Liver (tissue), 8 donors: ENCODE measurements at regions not wholly inside any gene's neighbourhood (a gene's known extent, or its start where the extent isn't known, plus 50 kb on each side); places are given as distances from the start of the nearest gene placed in this dataset.

ENCODE experiments used
- DNase-seq: peaks from one replicate; pipeline ENCODE4 v3.0.0-alpha.2; 2017; ENCODE audit warnings: low spot score
- H3K27ac ChIP-seq, 2 donors: one replicate each; pipeline ENCODE4 v1.7.0; 2013; ENCODE audit warnings: inconsistent platforms in 2 of 2, low read length in 2 of 2, control low read depth in 1 of 2, low read depth in 1 of 2, mild to moderate bottlenecking in 1 of 2
- H3K27me3 ChIP-seq, 4 donors: one replicate each; pipeline versions ENCODE4 v1.6.1 to v1.7.0; 2013; ENCODE audit warnings: low read length in 3 of 4, inconsistent platforms in 1 of 4, mild to moderate bottlenecking in 1 of 4, moderate library complexity in 1 of 4; ENCODE audit not compliant: control insufficient read depth in 4 of 4, insufficient read depth in 4 of 4
- H3K36me3 ChIP-seq, 4 donors: one replicate each; pipeline versions ENCODE4 v1.6.1 to v1.7.0; 2013; ENCODE audit warnings: low read length in 3 of 4, mild to moderate bottlenecking in 3 of 4, low read depth in 1 of 4, moderate library complexity in 1 of 4; ENCODE audit not compliant: control insufficient read depth in 4 of 4, insufficient read depth in 3 of 4
- H3K4me1 ChIP-seq, 4 donors: one replicate each; pipeline versions ENCODE4 v1.6.1 to v1.7.0; 2013; ENCODE audit warnings: low read length in 3 of 4, mild to moderate bottlenecking in 3 of 4, moderate library complexity in 1 of 4; ENCODE audit not compliant: control insufficient read depth in 4 of 4, insufficient read depth in 4 of 4
- H3K4me3 ChIP-seq, 3 donors: one replicate each; pipeline versions ENCODE4 v1.6.1 to v1.7.0; 2013; ENCODE audit warnings: low read length in 3 of 3, control low read depth in 1 of 3, low read depth in 1 of 3, mild to moderate bottlenecking in 1 of 3
- H3K9ac ChIP-seq, 2 donors: one replicate each; pipeline ENCODE4 v1.7.0; 2013; ENCODE audit warnings: low read length in 2 of 2, mild to moderate bottlenecking in 2 of 2, moderate library complexity in 2 of 2, control low read depth in 1 of 2, low read depth in 1 of 2
- H3K9me3 ChIP-seq, 4 donors: one replicate each; pipeline versions ENCODE4 v1.6.1 to v1.7.0; 2013; ENCODE audit warnings: low read length in 3 of 4; ENCODE audit not compliant: control insufficient read depth in 4 of 4
- ATF3 ChIP-seq: IDR thresholded peaks from 2 replicates; pipeline ENCODE4 v1.6.1; 2016; ENCODE audit warnings: antibody characterized with exemption
- CTCF ChIP-seq: fragments of 150-350 bp; IDR thresholded peaks from 2 replicates; pipeline ENCODE4 v1.5.1; 2017; ENCODE audit warnings: improper control_type of control experiment, low read depth, low read length; ENCODE audit not compliant: missing input control
- EGR1 ChIP-seq, 2 donors: IDR thresholded peaks; 2 replicates each; pipeline ENCODE4 v1.6.1; 2016 to 2018; ENCODE audit warnings: antibody characterized with exemption in 2 of 2, low read depth in 2 of 2
- FOXA1 ChIP-seq: IDR thresholded peaks from 2 replicates; pipeline ENCODE4 v1.6.1; 2016; ENCODE audit warnings: antibody characterized with exemption
- FOXA2 ChIP-seq: IDR thresholded peaks from 2 replicates; pipeline ENCODE4 v1.6.1; 2016; ENCODE audit warnings: antibody characterized with exemption
- GABPA ChIP-seq, 2 donors: IDR thresholded peaks in 1 of 2; conservative IDR thresholded peaks in 1 of 2; 2 replicates each; pipeline ENCODE4 v1.6.1; 2016; ENCODE audit warnings: antibody characterized with exemption in 2 of 2, mild to moderate bottlenecking in 1 of 2, moderate library complexity in 1 of 2
- HNF4A ChIP-seq, 2 donors: conservative IDR thresholded peaks; 2 replicates each; pipeline ENCODE4 v1.6.1; 2016; ENCODE audit warnings: antibody characterized with exemption in 2 of 2, mild to moderate bottlenecking in 2 of 2
- HNF4G ChIP-seq: IDR thresholded peaks from 2 replicates; pipeline ENCODE4 v1.6.1; 2016; ENCODE audit warnings: antibody characterized with exemption
- JUND ChIP-seq, 2 donors: IDR thresholded peaks; 2 replicates each; pipeline ENCODE4 v1.6.1; 2016; ENCODE audit warnings: antibody characterized with exemption in 2 of 2
- MAX ChIP-seq: IDR thresholded peaks from 2 replicates; pipeline ENCODE4 v1.6.1; 2016; ENCODE audit warnings: antibody characterized with exemption
- RAD21 ChIP-seq, 2 donors: IDR thresholded peaks; 2 replicates each; pipeline ENCODE4 v1.6.1; 2016; ENCODE audit warnings: antibody characterized with exemption in 2 of 2, mild to moderate bottlenecking in 2 of 2
- REST ChIP-seq: IDR thresholded peaks from 2 replicates; pipeline ENCODE4 v1.6.1; 2016; ENCODE audit warnings: antibody characterized with exemption, mild to moderate bottlenecking
- RXRA ChIP-seq, 2 donors: IDR thresholded peaks; 2 replicates each; pipeline ENCODE4 v1.6.1; 2017 to 2018; ENCODE audit warnings: antibody characterized with exemption in 2 of 2, mild to moderate bottlenecking in 1 of 2
- SP1 ChIP-seq: IDR thresholded peaks from 2 replicates; pipeline ENCODE4 v1.6.1; 2018; ENCODE audit warnings: antibody characterized with exemption, mild to moderate bottlenecking
- TAF1 ChIP-seq: conservative IDR thresholded peaks from 2 replicates; pipeline ENCODE4 v1.6.1; 2016; ENCODE audit warnings: antibody characterized with exemption, mild to moderate bottlenecking
- YY1 ChIP-seq: IDR thresholded peaks from 2 replicates; pipeline ENCODE4 v1.6.1; 2016; ENCODE audit warnings: antibody characterized with exemption, mild to moderate bottlenecking
- ZBTB33 ChIP-seq: IDR thresholded peaks from 2 replicates; pipeline ENCODE4 v1.6.1; 2016; ENCODE audit warnings: antibody characterized with exemption
- WGBS: extraction: QIAGEN DNeasy Blood & Tissue Kit; methylation state at CpG from one replicate; pipeline ENCODE4 v1.1.7; 2013; 5-methylcytosine and 5-hydroxymethylcytosine counted together
- donor health status: healthy.
- donor health status: healthy.
- donor health status: healthy.
- donor health status: healthy.
- donor health status: healthy.

GRCh38 chr9:105062222-105062855 lies 134.4 kb upstream of the ABCA1 start:
- no peaks in the 10 kb centered on the region for H3K9me3 ChIP-seq
- H3K9ac ChIP-seq = no peak overlapping the region
- H3K27ac ChIP-seq = no peak overlapping the region
- no peaks in the 10 kb centered on the region for H3K27me3 ChIP-seq
- 76% methylated on average over 7 of the region's 7 CpGs for WGBS
- DNase-seq = no peak
- peaks cover 20 to 27% (median 21%) of the 10 kb centered on the region in 4 donors for H3K4me1 ChIP-seq
- no peak overlapping the region for H3K4me3 ChIP-seq
- H3K36me3 ChIP-seq = no peaks in the 10 kb centered on the region
- TF ChIP-seq SP1 = peak; percentile 48
- no peak for TF ChIP-seq EGR1 (IDR thresholded peaks at IDR 0.05; ENCODE audit: low read depth in 2 of 2)
- TF ChIP-seq CTCF = no peak
- TF ChIP-seq HNF4A (conservative IDR thresholded peaks at IDR 0.05) = peak; percentile 75 to 79
- TF ChIP-seq RXRA (IDR thresholded peaks at IDR 0.05) = peak; percentile 67 to 82
- peak in 1 of 2 donors; percentile 63 for TF ChIP-seq JUND (IDR thresholded peaks at IDR 0.05)
- TF ChIP-seq ATF3 = no peak
- peak; percentile 14 to 47 for TF ChIP-seq RAD21 (IDR thresholded peaks at IDR 0.05)
- TF ChIP-seq FOXA2 = no peak
- no peak for TF ChIP-seq REST

- H3K4me1 ChIP-seq = peaks cover 20 to 27% (median 21%) of the 10 kb centered on the region in 4 donors
- H3K9ac ChIP-seq = no peak overlapping the region
- peak; percentile 71 for DNase-seq
- peak overlapping the region in 1 of 3 donors; percentile 14 for H3K4me3 ChIP-seq
- H3K27ac ChIP-seq = peak overlapping the region; percentile 61 to 71
- H3K36me3 ChIP-seq = no peaks in the 10 kb centered on the region
- WGBS = 18% methylated on average over 12 of the region's 12 CpGs
- H3K27me3 ChIP-seq = no peaks in the 10 kb centered on the region
- no peaks in the 10 kb centered on the region for H3K9me3 ChIP-seq
- TF ChIP-seq SP1 (peak; percentile 91), ZBTB33 (peak; percentile 55), FOXA1 (no peak), TAF1 (peak; percentile 53), HNF4A (conservative IDR thresholded peaks at IDR 0.05) (peak; percentile 66 to 80), HNF4G (peak; percentile 68), RAD21 (IDR thresholded peaks at IDR 0.05) (peak; percentile 49 to 72), GABPA (IDR thresholded peaks at IDR 0.05 in 1 of 2, conservative IDR thresholded peaks at IDR 0.05 in 1 of 2) (no peak), FOXA2 (no peak), JUND (IDR thresholded peaks at IDR 0.05) (peak; percentile 58 to 76), YY1 (peak; percentile 38), MAX (peak; percentile 60), REST (no peak)
Measured at GRCh38 chr9:105064248-105065097, 136.5 kb upstream of the ABCA1 start.
